GM19328 (cell line): ENCODE measurements at regions not wholly inside any gene's neighbourhood (a gene's known extent, or its start where the extent isn't known, plus 50 kb on each side); places are given as distances from the start of the nearest gene placed in this dataset.

Experiments used
- ATAC-seq: cut with Tn5 transposase; IDR thresholded peaks from one replicate; pipeline ENCODE4 v1.9.1; 2021; ENCODE audit warnings: mild to moderate bottlenecking, moderate library complexity; ENCODE audit not compliant: unreplicated experiment

DNA sequence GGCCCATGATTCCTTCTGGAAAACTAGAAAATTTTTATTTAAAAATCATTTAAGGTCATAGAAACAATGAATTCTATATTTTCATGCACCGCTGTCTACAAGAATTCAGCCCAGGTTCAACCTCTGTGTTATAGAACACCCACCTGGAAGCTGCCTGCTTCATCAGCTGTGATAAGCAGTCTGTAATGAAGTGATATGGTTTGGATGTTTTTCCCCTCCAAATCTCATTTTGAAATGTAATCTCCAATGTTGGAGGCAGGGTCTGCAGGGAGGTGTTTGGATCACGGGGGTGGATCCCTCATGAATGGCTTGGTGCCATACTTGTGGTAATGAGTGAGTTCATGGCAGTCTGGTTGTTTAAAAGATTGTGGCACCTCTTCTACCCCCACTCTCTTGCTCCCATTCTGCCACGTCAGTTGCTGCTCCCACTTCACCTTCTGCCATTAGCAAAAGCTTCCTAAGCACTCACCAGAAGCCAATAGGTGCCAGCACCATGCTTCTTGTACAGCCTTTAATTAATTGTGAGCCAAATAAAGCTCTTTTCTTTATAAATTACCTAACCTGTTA is 55.6 kb downstream of the MRPL32 start:
- ATAC-seq, result no peak

DNA sequence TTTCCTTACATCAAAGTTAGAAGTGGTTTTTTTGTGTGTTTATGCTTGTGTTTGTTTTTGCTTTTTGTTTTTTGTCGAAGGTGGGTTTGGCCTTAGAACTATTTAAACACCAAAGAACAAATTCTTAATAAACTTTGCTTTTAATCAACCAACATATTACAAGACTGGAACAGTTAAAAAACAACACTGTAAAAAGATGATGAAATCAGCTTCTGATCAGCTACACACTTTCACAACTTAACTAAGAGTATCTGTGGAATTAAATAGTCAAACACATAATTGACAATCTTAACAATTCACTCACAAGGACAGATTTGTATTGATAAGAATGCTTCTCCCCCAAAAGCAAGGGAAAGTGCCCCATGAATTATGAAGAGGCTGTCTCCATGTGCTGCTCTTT is 58.8 kb downstream of the MRPL32 start:
- no peak for ATAC-seq

DNA sequence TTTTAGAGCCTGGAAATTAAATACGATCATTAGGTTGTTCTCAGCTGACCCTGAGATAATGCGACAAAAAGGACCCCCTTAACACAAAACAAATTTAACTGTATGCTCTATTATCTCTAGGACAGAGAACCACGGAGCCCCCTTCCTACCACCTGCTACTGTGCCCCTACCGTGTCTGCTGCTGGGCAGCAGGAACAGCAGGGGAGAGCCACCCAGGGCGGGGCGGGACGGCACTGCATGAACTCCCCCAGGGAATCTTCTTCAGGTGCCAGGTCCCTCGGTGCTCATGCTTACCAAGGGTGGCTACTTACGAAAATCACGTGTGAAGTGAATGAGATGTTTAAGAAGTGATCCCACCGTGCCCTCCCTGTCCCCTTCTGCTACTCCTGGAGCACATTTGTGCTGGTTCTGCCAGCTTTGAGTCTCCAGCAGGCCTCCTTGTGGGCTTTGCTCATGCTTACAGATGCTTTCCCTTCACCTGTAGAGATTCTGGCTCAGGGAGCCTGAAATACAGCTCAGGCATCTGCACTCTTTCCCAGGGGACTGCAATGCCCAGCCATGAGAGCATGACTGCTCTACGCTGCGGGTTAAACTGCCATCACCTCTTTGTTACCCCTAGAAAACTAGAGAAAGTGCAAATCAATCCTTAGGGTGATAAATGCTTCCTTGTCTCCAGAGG is 59.9 kb downstream of the MRPL32 start:
- ATAC-seq, result no peak

DNA sequence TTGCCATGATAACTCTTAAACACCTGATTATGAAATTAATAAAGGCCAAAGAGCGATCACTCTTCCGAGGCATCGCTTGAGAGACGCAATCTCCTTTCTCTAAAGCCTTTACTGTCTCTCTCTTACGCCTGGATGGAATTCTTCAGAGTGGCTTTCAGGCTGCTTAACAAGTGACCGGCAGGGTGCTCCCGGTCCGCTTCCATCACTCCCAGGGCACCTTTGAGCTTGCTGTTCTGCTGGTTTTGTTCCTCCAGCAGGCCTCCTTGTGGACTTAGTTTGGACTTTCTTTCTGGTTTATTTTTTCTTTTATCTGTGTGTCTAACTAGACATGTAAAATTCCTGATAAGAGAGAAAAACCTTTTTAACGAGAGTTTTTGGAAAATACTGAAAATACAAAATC is 60.9 kb downstream of the MRPL32 start:
- ATAC-seq, result no peak

DNA sequence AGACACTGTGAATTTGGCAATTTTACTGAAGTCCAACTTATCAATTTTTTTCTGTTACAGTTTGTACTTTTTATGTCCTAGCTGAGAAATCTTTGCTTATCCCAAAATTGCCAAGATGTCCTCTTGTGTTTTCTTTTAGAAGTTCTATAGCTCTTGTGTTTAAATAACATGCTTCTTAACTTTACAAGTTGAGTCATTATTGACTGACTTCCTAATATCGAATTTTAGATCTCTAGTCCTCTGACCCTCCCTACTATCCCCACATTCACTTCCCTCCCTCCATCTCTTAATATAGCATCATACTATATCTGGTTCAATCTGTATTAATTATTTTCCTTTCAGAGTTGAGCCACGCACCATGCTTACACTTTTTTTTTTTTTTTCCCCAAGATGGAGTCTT is 61.9 kb downstream of the MRPL32 start:
- no peak for ATAC-seq

DNA sequence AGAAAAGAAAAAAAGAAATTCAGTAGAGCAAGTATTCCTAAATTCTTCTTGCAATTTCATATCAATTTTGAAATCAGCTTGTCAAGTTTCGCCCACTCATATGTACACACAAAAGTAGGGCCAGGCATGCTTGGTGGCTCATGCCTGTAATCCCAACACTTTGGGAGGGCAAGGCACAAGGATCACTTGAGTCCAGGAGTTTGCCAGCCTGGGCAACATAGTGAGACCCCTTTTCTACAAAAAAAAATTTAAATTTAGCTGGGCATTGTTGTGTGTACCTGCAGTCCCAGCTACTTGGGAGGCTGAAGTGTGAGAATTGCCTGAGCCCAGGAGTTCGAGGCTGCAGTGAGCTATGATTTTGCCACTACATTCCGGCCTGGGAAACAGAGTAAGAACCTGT is 65.4 kb downstream of the MRPL32 start:
- ATAC-seq, result no peak

DNA sequence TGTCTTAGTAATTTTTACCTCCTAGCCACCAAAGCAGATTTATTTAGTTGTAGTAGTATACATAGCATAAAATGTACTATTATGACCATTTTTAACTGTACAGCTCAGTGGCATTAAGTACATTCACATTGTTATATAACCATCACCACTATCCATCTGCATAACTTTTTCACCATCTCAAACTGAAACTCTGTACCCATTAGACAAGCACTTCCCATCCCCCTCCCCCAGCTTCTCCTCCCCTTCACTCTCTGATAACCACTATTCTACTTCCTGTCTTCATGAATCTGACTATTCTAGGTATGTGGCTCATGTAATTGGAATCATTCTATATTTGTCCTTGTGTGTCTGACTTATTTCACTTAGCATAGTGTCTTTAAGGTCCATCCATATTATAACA is 71.9 kb downstream of the MRPL32 start:
- no peak for ATAC-seq

DNA sequence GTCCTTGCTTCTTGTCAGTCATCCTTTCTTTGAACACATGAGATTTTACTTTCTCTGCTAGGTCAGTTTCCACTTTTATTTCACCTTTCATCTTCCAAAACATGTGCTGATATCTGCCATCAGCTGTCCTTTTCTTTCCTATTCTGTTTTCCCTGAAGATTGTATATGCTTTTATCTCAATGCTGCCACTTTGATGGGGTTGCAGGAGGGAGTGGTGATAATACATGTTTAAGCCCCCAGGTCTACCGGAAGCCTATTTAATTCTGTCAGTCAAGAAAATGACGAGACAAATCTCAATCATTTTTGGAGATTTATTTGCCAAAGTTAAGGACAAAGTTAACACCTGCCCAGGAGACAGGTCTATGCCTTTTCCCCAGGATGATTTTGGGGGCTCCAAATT is 73.8 kb downstream of the MRPL32 start:
- ATAC-seq, result no peak

DNA sequence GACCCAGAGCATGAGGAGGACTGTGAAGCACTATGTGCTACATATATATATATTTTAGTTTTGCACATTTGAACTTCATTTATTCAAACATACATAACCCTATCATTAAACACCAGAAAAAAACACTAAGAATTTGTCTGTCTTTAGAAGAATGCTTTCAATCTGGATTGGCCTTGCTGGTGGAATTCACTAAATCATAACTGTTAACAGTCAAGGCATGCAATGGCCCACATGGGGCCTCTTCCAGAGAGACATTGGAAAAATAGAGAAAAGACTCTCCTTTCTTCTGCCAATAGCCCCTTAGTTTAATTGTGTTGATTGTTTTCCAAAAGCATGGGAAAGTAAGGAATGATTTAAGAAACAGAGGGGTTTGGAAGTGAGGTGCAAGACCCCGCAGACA is 77.9 kb downstream of the MRPL32 start:
- ATAC-seq, result no peak

DNA sequence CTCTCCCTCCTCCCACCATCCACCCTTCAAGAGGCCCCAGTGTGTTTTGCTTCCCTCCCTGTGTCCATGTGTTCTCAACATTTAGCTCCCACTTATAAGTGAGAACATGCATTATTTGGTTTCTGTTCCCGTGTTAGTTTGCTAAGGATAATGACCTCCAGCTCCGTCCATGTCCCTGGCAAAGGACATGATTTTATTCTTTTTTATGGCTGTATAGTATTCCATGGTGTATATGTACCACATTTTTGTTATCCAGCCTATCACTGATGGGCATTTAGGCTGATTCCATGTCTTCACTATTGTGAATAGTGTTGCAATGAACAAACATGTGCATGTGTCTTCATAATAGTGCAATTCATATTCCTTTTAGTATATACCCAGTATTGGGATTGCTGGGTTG is 79.7 kb downstream of the MRPL32 start:
- ATAC-seq, result no peak

DNA sequence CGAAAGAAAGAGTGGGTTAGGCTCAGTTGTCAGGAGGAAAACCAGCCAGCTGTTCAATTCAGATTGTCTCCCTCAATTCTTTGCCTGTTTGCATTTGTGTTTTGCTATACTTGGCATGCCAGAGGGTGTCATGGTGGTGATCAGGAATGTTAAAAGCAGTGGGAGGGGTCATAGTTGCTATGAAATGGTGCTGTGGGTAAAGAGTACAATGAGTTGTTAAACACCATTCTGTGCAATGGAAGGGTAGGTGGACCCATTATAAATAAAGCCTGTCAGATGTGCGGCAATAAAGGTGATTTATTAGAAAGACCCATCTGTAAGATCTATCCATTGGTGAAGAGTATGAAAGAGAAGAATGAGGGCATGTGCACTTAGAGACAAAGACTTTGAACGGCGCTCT is 82.2 kb downstream of the MRPL32 start:
- no peak for ATAC-seq

DNA sequence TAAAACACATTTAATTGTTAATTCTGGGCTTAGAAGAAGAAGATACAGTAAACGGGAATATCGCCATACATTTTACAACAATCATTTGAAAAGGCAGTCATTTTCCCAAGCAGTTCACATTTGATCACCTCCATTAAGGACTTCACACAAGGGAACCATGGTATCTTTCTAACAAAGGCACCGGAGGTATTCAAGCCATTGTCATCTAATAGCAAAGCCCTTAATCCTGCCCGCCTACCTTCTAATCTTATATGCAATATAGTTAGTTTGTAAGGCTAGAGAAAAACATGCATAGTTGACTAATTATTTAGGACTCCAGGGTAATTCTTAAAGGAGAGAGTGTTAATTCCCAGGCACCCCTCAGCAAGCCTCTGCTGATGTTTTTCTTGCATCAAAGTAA is 83.1 kb downstream of the MRPL32 start:
- no peak for ATAC-seq

DNA sequence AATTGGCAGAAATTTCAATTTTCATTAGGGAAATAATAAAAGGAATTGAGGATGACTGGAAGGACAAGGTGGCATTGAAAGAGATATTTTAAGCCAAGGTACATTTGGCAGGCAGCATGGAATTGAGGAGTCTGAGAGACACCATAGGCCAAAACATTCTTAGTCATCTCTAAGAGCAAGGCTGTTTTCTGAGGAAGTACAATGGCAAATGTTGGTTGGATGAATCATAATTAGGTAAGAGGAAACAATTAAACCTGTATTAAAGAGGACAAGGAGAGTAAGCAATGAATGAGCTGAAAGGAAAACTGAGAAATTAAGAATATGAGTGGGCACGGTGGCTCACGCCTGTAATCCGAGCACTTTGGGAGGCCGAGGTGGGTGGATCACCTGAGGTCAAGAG is 86.3 kb downstream of the MRPL32 start:
- ATAC-seq, result no peak

DNA sequence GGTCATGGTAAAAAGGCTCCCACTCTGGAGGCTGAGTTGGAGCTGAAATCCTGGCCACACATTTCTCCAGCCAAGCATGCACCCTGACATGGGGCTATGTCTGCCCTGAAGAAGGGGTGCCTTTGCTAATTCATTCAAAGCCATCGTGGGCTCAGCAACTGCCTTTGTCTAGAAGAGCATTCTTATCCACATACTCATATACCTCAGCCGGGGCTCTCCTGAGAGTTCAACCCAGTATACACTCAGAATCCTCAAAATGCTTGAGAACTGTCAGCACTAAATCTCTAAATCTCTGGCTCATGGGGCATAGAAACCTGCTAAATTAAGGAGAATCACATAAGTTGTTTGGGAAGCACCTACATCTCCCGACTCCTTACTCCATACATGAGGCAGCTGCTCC is 89.3 kb downstream of the MRPL32 start:
- no peak for ATAC-seq

DNA sequence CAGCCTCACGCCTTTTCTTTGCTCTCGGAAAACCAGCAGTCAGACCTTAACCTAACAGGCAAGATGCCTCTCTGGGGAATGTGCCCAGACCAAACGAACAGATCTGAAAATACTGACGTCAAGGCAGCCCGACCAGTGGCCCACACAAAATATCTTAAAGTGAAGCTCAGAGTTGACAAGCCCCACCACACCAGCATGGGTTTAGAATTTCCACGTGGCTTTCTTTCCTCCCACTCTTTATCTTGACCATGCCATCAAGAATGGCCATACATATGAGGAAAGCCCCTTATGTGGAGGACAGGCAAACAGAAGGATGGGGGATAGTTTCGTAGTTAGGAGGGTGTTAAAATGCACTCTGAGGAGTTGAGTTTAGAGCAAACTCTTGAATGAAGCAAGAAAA is 89.8 kb downstream of the MRPL32 start:
- ATAC-seq, result no peak

DNA sequence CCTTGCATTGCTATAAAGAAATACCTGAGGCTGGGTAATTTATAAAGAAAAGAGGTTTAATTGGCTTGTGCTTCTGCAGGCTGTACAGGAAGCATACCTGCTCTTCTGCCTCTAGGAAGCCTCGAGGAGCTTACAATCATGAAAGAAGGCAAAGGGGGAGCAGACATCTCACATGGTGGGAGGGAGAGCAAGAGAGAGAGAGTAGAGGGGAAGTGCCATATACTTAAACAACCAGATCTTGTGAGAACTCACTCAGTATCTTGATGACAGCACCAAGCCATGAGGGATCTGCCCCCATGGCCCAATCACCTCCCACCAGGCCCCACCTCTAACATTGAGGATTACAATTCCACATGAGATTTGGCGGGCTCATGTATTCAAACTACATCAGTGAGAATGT is 79.1 kb upstream of the HECW1 start:
- no peak for ATAC-seq

DNA sequence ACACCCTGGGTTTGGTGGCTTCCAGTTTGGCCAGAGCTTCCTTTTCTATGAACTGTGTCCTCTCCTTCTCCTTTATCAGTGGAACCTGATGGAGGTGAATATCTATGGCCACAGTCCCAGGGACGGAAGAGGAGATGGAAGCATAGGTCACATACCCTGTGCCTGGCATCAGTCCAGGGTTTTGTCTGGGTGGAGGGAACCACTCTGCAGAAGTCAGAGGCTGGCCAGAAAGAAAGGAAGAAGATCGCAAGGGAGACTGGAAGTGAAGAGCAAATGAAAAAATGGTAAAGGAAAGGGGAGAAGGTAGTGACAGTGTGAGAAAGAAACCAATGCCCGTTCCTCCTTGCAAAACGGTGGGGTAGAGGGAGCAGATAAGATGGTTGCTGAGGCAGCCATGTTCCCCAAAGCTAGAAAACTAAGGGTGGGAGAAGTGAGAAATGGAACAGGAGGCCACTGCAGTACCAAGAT is 77.9 kb upstream of the HECW1 start:
- no peak for ATAC-seq

DNA sequence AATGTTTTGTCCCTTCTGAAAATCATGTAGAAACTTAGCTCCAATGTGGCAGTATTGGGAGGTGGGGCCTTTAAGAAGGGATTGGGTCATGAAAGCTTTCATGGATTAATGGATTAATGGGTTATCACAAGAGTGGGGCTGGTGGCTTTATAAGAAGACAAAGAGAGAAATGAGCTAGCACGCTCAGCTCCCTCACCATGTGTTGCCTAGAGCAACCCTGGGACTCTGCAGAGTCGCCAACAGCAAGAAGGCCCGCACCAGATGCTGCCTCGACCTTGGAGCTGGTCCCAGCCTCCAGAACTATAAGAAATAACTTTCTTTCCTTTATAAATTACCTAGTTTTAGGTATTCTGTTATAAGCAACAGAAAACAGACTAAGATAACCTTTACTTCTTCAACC is 74.9 kb upstream of the HECW1 start:
- no peak for ATAC-seq

DNA sequence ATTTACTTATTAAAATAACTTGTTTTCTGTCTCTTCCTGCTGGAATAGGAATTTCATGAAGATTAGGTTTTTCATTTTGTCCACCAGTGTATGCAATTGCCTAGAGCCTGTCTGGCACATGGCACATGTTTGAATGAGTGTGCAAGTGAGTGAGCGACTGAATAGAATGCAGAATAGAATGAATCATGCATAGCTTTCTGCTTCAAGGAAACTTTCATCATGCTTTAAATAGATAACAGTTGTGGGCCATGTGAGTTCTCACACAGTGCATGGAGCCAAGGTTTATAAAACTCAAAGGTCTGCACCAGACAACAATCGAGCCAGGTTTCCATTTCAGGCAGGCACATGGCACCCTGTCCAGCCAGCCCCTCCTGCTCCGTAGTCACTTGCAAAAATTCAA is 74.2 kb upstream of the HECW1 start:
- no peak for ATAC-seq

DNA sequence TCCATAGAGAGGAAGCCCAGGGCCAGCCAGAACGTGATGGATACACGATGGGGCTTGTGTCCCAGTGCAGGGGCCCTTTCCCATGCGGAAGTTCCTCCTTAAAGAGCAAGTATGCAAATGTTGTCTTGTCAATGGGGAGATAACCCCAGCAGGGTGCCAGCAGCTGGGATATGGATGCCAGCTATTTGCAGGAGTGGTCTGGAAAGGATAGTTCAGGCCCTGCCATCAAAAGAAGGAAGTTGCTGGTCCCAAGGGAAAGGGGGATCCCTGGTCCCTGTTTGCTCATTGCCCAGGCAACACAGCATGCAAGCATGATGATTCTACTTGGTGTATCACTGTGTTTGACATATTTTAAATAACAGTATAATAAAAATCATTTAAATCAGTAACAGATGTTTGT is 73.1 kb upstream of the HECW1 start:
- ATAC-seq, result no peak

DNA sequence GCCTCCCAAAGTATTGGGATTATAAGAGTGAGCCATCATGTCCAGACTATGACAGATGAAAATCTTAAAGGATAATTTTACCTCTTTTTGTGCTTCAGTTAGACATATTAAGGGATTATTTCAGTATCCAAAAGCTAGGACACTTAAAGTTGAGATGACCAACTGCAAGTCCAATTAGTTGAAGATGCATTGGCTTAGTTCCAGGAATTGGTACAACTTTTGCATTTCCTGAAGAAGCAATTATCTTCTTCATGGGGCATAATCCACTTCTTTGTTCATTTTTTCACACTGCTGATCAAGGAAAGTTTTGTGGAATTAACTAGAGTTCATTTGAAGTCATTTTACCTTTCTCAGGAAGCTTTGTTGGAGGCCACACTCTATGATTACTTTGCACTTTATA is 72.0 kb upstream of the HECW1 start:
- ATAC-seq, result no peak

DNA sequence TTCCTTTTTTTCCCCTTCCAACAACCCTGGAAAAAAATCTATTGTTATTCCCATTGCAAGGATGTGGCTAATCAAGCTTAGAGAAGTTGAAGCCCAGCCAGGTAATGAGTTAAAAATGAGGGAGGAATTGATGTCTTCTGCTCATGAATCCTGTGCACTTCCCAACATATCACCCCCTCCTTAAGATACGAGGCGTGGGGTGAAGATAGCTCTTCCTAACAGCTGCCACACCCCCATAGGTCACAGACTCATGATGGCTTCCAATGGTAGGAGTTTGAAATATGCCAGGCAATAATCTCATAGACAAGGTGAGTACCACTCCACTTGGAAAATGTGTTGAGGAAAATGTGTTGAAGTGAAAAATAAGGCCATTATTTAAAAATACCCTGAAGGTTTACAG is 71.3 kb upstream of the HECW1 start:
- ATAC-seq, result no peak

DNA sequence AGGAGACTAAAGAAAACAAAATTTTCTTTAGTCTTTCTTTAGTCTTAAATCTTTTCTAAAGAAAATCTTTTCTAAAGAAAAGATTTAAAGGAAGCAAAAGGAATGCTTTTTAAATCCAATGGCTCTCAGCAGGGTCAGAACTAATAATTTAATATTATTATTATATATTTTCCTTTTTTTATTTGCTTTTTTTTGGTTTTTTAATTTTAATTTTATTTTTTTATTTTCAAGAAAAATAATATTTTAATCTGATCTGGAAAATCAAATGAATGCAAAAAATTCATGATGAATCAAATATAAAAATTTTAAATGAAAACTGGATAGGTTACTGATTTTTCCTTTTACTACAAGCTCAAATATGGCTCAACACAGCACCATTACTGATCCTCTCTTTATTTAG is 70.7 kb upstream of the HECW1 start:
- no peak for ATAC-seq
